SK-N-SH treated with all-trans-retinoic acid at 6 μM for 48 hours (cell line): ENCODE measurements at regions not wholly inside any gene's neighbourhood (a gene's known extent, or its start where the extent isn't known, plus 50 kb on each side); places are given as distances from the start of the nearest gene placed in this dataset.
"Not testable (repeated sequence)": the region's sequence is repeated elsewhere in the genome, so short reads cannot be mapped to it uniquely, and the experiment has no call there.

Experiments
- BACH2 ChIP-seq: fragments of 250-450 bp; sonication (Bioruptor Pico); IDR thresholded peaks from 2 replicates; pipeline ENCODE4 v1.9.0; 2021; ENCODE audit warnings: mild to moderate bottlenecking, borderline replicate concordance
- CSDC2 ChIP-seq: fragments of 250-450 bp; sonication (Bioruptor Pico); IDR thresholded peaks from 2 replicates; pipeline ENCODE4 v1.5.0; 2020; ENCODE audit warnings: mild to moderate bottlenecking, moderate library complexity
- CSRNP3 ChIP-seq: fragments of 250-450 bp; sonication (Bioruptor Pico); IDR thresholded peaks from 2 replicates; pipeline ENCODE4 v1.5.1; 2021; ENCODE audit warnings: mild to moderate bottlenecking, moderate library complexity
- GLIS3 ChIP-seq: fragments of 250-450 bp; sonication (Bioruptor Pico); IDR thresholded peaks from 2 replicates; pipeline ENCODE4 v1.5.0; 2020; ENCODE audit warnings: mild to moderate bottlenecking, moderate library complexity
- OSR1 ChIP-seq: fragments of 250-450 bp; sonication (Bioruptor Pico); IDR thresholded peaks from 2 replicates; pipeline ENCODE4 v1.8.0; 2022; ENCODE audit warnings: moderate library complexity, mild to moderate bottlenecking, inconsistent platforms
- PATZ1 ChIP-seq: fragments of 250-450 bp; sonication (Bioruptor Pico); IDR thresholded peaks from 2 replicates; pipeline ENCODE4 v1.8.0; 2020; ENCODE audit warnings: mild to moderate bottlenecking, moderate library complexity, borderline replicate concordance
- POU6F1 ChIP-seq: fragments of 250-450 bp; sonication (Bioruptor Pico); IDR thresholded peaks from 2 replicates; pipeline ENCODE4 v1.8.0; 2021; ENCODE audit warnings: low read depth, mild to moderate bottlenecking, moderate library complexity, borderline replicate concordance
- RARB ChIP-seq: fragments of 250-450 bp; sonication (Bioruptor Pico); IDR thresholded peaks from 2 replicates; pipeline ENCODE4 v1.8.0; 2021; ENCODE audit warnings: mild to moderate bottlenecking, moderate library complexity
- TOX ChIP-seq: fragments of 250-450 bp; sonication (Bioruptor Pico); IDR thresholded peaks from 2 replicates; pipeline ENCODE4 v1.8.0; 2021; ENCODE audit warnings: mild to moderate bottlenecking, moderate library complexity, borderline replicate concordance
- TSHZ2 ChIP-seq: fragments of 250-450 bp; sonication (Bioruptor Pico); IDR thresholded peaks from 2 replicates; pipeline ENCODE4 v1.5.0; 2020; ENCODE audit warnings: mild to moderate bottlenecking, moderate library complexity
- ZFP3 ChIP-seq: fragments of 250-450 bp; sonication (Bioruptor Pico); IDR thresholded peaks from 2 replicates; pipeline ENCODE4 v1.5.0; 2020; ENCODE audit warnings: mild to moderate bottlenecking, moderate library complexity
- ZFP30 ChIP-seq: fragments of 450-650 bp; formaldehyde crosslinking; IDR thresholded peaks from 2 replicates; pipeline ENCODE4 v1.5.0; 2022; ENCODE audit warnings: mild to moderate bottlenecking, moderate library complexity
- ZNF70 ChIP-seq: fragments of 450-650 bp; formaldehyde crosslinking; IDR thresholded peaks from 2 replicates; pipeline ENCODE4 v1.5.0; 2020; ENCODE audit warnings: mild to moderate bottlenecking, moderate library complexity
- ZNF8 ChIP-seq: fragments of 450-650 bp; formaldehyde crosslinking; IDR thresholded peaks from 2 replicates; pipeline ENCODE4 v1.5.0; 2020; ENCODE audit warnings: mild to moderate bottlenecking, moderate library complexity

GRCh38 chr3:144749536-144750253 lies 778.1 kb downstream of the DIPK2A start:
- TF ChIP-seq ZNF8 (CRISPR knock-in tag); GLIS3 (CRISPR knock-in tag); ZFP3 (CRISPR knock-in tag); PATZ1 (CRISPR knock-in tag); CSRNP3; TSHZ2; CSDC2 (CRISPR knock-in tag); ZFP30; RARB (CRISPR knock-in tag); TOX; OSR1 (CRISPR knock-in tag); POU6F1 (CRISPR knock-in tag); BACH2 (CRISPR knock-in tag); ZNF70 (CRISPR knock-in tag): not testable (repeated sequence)
